Choroid plexus epithelial cell (primary cell): ENCODE measurements at regions not wholly inside any gene's neighbourhood (a gene's known extent, or its start where the extent isn't known, plus 50 kb on each side); places are given as distances from the start of the nearest gene placed in this dataset.

Experiments
- DNase-seq: peaks from one replicate; pipeline ENCODE4 v3.0.0-alpha.2; 2010; ENCODE audit warnings: low read depth
- H3K4me3 ChIP-seq: 2 replicates; pipeline ENCODE4 v1.5.1; 2011; ENCODE audit warnings: low read depth, mild to moderate bottlenecking, control low read depth, low read length, moderate library complexity
- TF ChIP-seq, protein P1 (sequence below): conservative IDR thresholded peaks from 2 replicates; pipeline ENCODE4 v1.5.1; 2011; ENCODE audit warnings: low read depth, mild to moderate bottlenecking, control low read depth, inconsistent platforms, low read length, moderate library complexity

DNA sequence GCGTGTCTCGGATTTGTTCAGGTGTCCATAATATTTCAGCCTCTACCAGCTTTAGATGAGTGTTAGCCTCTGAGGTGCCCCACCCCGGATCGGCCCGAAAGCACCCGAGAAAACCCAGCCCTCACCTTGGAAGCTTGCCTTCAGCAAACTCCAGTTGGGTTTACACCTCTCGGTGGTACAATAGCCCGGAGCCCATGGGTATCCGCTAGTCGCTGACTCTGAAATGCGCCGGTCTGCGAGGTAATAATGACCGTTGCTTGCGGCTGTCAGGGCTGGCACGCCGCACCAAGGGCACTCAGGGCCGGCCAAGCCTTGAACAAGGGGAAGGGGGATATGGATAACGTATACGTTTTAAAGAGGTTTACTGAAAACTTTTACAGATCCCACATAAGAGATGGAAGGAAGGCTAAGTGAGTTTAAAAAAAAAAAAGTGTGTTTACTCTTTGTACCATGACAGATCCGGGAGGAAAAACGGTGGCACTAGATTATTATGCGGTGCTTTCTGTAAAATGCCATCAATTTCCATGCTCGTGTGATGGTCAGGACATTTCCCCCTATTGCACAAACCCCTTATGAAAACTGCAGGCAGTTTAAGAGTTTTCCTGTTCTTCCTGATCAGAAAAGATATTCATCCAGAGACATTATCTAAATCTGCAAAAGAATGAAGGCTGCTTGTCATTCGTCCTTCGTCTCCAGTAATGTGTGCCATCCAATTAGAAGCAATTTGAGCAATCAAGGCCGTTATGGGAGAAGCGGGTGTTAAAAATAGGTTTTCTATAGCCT is 124.2 kb downstream of the TMEM161B start:
- H3K4me3 ChIP-seq: no peak overlapping the region
- TF ChIP-seq, protein P1, sequence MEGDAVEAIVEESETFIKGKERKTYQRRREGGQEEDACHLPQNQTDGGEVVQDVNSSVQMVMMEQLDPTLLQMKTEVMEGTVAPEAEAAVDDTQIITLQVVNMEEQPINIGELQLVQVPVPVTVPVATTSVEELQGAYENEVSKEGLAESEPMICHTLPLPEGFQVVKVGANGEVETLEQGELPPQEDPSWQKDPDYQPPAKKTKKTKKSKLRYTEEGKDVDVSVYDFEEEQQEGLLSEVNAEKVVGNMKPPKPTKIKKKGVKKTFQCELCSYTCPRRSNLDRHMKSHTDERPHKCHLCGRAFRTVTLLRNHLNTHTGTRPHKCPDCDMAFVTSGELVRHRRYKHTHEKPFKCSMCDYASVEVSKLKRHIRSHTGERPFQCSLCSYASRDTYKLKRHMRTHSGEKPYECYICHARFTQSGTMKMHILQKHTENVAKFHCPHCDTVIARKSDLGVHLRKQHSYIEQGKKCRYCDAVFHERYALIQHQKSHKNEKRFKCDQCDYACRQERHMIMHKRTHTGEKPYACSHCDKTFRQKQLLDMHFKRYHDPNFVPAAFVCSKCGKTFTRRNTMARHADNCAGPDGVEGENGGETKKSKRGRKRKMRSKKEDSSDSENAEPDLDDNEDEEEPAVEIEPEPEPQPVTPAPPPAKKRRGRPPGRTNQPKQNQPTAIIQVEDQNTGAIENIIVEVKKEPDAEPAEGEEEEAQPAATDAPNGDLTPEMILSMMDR: no peak
- no peak for DNase-seq

DNA sequence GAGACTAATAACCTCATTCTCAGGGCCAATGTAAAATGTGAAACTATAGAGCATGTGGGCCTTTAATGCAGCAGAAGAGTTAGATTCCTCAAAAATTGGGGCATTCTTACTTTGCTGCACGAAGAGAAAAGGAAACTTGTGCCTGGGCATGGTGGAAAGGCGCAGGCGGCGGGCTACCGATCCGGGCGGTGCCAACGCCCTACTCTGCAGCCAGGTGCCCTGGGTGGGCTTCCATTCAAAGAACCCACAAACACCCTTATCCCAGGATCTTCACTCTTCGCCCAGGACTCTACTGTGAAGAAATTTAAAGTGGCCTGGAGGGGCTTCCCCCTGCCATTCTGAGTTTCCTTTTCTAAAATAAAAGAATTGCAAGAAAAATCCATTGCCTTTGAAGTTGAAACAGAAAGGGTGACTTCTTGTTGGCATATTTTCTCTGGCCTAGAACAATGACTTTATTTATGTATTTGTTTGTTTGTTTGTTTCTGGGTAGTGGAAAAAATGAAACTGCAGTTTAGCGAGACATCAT is 124.9 kb downstream of the TMEM161B start:
- DNase-seq: no peak
- H3K4me3 ChIP-seq: no peak overlapping the region
- TF ChIP-seq, protein P1: no peak

DNA sequence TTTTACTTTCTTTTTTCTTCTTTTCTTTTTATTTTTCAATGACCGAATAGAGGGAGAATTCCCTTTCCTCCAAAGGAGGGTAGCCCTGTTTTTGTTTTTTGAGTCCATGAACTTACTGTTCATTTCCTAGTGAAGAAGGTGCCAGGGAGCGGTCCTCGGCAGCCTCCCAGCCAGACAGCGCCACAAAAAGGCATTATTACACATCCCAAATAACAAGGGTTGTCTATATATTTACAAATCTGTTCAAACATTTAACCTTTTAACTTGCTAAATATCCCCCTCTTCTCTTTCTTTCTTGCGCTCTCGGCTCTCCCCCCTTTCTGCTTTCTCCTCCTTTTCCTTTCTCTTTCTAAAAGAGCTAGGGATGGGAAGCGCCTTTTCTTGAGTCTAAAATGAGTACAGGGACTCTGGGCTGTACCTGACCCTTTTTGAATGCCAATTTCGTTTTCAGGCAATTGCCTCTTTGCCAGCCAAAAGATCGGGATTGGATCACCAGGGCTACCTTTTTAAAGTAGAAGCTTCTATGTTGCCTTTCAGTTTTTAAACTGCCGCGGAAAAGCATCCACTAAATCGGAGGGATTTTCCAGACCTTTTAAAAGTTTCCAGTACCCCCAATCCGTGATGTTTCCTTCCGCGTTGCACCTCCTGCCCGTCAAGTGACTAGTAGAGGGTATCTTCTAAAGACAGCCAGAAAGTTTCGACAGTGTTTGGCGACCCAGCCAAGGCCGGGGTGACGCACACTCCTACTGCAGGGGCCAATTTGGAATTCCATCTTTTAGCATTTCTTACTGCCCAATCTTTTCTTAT is 125.6 kb downstream of the TMEM161B start:
- H3K4me3 ChIP-seq: peak overlapping the region; percentile 12
- no peak for DNase-seq
- TF ChIP-seq, protein P1: no peak

DNA sequence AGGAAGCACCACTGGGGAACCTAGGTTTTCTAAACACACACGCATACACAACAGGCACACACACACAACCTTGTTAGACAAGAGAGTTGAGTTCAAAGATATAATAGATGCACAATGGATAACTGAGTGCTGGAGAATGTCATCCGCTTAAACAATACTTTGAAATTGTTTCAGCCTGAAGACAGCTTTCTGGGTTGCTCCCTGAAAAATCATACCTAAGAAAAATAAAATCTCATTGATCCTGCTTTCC is 126.1 kb downstream of the TMEM161B start:
- peak overlapping the region; percentile 36 for H3K4me3 ChIP-seq
- TF ChIP-seq, protein P1: no peak
- no peak for DNase-seq

DNA sequence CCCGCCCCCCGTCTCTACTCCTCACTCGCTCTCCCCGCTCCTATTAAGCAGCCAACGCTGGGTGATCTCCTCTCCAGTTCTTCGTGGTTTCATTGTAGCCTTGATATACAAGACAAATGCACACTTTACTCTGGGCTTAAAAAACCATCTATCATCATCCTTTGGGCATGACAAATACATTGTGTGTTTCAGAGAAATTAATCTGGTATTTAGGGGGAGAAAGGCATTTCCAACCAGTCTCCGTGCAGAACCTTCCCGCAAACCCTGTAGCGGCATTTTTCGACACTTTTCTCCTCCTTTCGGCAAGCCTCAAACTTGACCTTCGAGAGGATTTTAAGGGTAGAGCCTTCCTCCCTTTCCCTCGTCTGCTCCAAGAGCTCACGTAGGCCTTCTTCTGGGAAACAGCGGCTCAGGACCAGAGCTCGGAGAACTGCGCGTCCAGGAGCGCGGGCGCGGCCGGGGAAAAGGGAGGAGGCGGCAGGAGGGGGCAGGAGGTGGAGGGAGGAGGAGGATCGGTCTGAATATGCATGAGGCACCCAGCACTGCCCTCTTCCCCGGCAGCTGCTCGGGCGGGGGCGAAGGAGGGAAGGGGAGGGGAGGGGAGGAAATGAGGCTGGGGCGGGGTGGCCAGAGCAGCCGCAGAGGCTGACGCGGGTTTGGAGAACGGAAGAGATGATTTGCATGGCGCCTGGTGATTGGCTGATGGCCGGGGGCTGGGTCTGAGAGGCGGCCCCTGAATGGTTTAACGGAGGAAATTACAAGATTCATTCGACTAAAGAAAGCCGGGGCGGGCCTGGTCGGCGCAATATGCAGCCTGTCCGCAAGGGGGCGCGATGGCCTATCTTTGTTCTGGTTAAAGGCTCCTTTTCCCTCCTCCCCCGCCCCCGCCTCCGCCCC is 127.5 kb downstream of the TMEM161B start:
- peak overlapping the region; percentile 62 for H3K4me3 ChIP-seq
- TF ChIP-seq, protein P1: peak; percentile 73
- DNase-seq: peak; percentile 97

DNA sequence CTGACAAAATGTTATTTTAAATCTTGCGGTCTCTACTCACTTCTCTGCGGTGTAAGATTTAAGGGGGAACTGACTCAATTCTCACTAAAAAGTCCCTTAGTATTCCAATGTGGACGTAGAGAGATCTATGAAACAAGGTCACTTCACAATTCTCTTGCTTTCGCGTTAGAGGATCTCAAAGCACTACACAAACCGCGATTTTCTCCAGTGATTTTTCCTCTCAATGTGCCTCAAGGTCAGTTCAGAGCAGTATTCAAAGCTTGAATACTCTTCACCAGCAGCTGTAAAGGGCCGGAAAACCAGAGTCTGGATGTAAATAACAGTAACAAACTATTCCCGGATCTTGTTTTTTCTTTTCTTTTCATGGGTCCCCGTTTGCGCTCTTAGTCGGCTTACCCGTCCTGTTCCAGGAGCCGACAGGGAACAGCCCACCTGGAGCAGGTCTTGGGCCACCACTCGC is 128.2 kb downstream of the TMEM161B start:
- TF ChIP-seq, protein P1: no peak
- no peak for DNase-seq
- peak overlapping the region; percentile 62 for H3K4me3 ChIP-seq
